HG03432 (cell line): ENCODE measurements at regions not wholly inside any gene's neighbourhood (a gene's known extent, or its start where the extent isn't known, plus 50 kb on each side); places are given as distances from the start of the nearest gene placed in this dataset.

Source experiments
- ATAC-seq: cut with Tn5 transposase; IDR thresholded peaks from one replicate; pipeline ENCODE4 v1.9.1; 2021; ENCODE audit warnings: mild to moderate bottlenecking, moderate library complexity; ENCODE audit not compliant: unreplicated experiment

DNA sequence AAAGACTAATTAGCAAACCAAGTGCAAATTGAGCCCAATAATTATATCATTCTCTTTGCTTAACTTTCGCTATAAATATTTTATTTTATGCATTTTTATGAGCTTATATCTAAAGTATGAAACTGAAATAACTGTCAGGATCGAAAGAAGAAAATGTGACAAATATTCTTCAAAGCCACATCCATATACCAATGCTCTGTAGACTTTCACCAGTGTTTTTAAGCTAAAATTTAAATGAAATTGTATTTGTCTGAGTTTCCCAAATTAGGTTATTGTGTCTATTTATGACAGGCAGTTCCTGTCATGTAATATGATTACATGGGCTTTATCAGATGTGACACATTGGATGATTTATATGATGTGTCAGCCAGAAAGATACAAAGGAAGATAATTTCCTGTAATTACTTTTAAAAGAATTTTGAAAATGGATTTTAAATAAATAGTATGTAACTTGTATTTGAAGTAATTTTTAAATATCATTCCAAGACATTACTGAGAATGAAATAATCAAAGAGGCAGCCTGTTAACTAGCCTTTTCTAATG, 317.9 kb upstream of the KLF6 start:
- no peak for ATAC-seq

DNA sequence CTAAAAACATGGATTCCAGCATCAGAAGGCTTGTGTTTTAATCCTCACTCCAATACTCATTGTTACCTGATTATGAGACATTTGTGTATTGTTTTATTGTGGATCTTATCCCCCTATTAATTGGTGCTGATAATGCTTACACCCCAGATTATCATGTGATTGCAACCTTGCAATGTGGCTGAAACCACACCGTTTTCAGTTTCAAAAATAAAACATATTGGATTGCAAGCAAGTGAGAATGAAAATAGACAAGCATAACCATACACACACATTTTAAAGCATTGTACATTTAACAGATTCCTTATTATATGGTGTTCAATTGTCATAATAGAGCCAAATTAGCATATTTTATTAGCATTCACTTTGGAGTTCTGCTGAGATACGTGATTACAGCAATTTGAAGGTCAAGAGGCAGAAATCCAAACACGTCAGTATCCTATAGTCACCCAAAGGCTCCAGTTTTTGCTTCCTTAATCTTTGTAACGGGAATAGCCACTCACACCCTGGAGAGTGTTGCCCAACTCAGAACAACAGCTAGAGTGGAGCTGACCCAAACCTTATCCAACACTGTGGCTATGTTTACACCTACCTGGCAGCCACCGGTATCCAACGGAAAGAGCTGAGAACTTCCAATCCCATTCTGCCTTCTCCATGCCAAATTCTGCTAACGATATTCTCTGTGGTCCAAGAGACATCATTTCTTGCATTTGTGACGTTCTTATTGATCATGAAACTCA, 317.1 kb upstream of the KLF6 start:
- peak; percentile 67 for ATAC-seq

GRCh38 chr10:4100380-4100779, 315.4 kb upstream of the KLF6 start:
- ATAC-seq: no peak

GRCh38 chr10:4099202-4099601, 314.2 kb upstream of the KLF6 start:
- ATAC-seq: no peak

- no peak for ATAC-seq
Observed at GRCh38 chr10:4095166-4095917, 310.3 kb upstream of the KLF6 start.

DNA sequence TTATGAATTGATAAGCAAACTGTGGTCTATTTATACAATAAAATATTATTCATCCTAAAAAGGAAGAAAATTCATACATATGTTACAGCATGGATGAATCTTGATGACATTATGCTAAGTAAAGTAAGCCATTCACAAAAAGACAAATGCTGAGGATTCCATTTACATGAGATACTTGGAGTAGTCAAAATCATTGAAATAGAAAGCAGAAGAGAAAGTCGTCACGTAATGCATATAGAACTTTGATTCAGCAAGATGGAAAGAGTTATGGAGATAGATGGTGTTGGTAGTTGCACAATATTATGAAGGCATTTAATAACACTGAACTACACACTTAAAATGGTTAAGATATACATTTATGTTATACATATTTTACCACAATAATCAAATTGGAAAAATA, 309.7 kb upstream of the KLF6 start:
- ATAC-seq: no peak

DNA sequence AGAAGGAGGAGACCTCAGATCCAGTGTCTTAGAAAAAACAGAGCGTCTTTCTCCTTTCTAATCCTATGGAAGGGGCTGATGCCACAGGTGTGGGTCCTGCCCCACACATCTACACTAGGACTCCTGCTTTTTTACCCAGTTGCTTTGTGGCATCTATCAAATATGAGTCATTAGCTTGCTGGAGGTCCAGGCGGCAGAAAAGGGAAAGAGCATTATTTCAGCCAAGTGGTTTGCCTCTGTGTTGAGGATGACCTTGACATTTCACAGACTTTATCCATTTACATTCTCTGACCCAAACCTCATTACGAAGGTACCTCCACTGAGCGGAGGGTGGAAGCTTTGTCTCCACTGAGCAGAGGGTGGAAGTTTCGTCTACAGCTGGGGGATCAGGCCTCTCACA, 308.4 kb upstream of the KLF6 start:
- ATAC-seq: no peak

GRCh38 chr10:4088354-4089066, 303.5 kb upstream of the KLF6 start:
- no peak for ATAC-seq

DNA sequence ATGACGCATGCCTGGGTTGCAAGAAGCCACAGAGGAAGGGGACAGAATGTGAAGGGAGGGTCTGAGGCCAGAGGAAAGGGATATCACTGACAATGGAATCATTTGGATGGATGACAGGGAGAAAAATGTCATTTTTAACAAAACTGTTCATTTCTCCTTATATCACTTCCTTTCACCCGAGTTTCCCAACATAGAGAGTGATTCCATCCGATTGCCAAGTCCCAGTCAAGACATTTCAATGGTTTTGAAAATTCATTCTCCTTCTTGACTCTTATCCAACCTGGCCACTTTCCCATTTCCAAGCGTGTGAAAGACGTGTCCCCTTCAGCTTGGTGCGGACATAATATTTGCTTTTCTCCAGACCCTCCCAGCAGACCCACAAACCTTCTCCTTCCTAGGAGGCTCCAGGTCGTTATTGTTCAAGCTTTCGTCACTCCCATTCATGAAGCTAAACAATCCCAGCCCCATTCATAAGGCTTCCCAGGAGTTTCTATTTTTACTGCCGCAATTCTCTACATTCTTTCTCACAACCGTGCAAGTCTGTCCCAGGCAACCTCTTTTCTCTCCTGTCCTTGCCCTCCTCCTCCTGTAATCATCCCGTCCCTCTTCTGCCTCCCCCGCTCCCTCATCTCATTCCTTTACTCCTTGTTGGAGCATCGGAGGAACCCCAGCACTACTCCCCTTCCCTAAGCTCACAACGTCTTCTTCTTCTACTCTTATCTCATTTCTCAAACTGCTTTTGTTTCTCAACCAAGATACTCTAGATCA, 301.3 kb upstream of the KLF6 start:
- ATAC-seq: no peak

DNA sequence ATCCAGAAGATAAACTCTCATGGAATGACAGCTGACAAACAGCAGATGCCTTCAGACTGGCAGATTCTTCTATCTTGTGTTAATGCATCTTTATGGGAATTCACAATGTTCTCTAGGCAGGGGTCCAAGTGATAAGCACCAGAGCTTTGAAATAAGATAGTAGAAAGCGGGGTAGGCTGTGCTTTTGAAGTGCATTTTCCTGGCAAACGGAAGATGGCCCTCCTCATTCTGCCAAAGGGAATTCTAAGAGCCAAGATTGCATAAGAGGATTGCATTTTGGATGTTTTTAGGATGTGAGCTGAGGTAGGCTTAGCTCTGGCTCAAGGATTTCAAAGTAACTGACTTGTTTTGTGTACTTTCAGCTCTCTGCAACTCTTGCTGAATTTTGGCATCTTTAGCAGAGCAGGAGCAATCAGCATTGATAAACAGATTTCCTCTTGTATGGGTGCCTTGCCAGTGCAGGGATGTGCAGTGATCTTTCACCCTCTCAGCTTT, 298.5 kb upstream of the KLF6 start:
- ATAC-seq: no peak

GRCh38 chr10:4082861-4083260, 297.9 kb upstream of the KLF6 start:
- ATAC-seq: no peak

- ATAC-seq: no peak
Observed at GRCh38 chr10:4081685-4082111, 296.7 kb upstream of the KLF6 start.

DNA sequence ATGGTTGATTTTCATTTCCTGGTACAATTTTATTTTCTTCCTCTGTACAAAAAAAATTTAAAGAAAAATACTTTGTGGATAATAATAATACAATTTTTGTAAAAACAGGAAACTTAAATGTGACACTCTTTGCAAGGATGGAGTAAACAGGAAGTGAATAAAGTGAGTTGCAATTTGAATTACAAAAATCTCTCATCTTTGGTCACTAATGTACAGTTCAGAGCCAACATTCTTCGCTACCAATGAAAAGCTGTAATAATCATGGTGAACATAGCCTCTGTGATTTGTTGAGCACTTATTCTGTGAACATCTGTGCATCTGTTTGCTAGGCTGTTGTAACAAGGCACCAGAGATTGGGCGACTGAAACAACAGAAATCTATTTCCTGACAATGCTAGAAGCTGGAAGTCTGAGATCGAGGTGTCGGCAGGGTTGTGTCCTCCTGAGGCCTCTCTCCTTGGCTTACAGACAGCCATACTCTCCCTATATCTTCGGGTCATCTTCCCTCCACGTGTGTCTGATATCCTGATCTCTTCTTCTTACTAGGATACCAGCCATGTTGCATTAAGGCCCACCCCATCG, 295.3 kb upstream of the KLF6 start:
- ATAC-seq: no peak

DNA sequence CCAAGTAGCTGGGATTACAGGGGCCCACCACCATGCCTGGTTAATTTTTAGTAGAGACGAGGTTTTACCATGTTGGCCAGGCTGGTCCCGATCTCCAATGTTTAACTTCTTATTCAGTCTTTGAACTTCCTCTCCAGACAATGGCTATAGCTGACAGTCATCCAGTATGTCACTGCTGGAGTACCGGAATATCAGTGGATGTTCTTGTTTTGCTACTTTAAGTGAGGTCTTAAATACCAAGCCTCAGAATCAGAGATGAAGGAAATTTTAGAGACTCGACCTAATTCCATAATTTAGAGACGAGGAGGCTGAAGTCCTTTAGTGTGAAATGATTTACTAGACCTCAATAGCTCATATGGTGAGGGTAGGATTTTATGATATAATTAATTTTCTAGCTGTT, 294.8 kb upstream of the KLF6 start:
- ATAC-seq: no peak

DNA sequence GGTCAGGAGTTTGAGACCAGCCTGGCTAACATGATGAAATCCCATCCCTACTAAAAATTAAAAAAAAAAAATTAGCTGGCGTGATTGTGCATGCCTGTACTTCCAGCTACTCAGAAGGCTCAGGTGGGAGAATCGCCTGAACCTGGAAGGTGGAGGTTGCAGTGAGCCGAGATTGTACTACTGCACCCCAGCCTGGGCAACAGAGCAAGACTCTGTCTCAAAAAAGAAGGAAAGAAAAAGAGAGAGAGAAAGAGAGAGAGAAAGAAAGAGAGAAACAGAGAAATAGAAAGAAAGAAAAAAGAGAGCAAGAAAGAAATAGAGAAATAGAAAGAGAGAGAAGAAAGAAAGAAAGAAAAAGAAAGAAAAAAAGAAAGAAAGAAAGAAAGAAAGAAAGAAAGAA, 292.8 kb upstream of the KLF6 start:
- ATAC-seq: no peak

- ATAC-seq: no peak
Observed at GRCh38 chr10:4076983-4077382, 292.0 kb upstream of the KLF6 start.

DNA sequence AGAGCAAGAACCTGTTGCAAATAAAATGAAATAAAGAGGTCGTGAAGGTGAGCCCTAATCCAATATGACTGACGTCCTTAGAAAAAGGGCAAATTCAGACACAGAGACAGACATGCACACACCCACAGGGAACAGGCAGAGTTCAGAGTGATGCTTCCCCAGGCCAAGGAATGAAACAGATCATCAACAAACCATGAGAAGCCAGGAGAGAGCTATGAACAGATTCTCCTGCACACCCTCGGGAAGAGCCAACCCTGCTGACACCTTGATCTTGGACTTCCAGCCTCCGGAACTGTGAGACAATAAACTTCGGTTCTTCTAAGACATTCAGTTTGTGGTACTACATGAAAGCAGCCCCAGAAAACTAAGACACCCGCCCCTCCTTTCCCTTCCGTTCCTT, 290.4 kb upstream of the KLF6 start:
- ATAC-seq: no peak

DNA sequence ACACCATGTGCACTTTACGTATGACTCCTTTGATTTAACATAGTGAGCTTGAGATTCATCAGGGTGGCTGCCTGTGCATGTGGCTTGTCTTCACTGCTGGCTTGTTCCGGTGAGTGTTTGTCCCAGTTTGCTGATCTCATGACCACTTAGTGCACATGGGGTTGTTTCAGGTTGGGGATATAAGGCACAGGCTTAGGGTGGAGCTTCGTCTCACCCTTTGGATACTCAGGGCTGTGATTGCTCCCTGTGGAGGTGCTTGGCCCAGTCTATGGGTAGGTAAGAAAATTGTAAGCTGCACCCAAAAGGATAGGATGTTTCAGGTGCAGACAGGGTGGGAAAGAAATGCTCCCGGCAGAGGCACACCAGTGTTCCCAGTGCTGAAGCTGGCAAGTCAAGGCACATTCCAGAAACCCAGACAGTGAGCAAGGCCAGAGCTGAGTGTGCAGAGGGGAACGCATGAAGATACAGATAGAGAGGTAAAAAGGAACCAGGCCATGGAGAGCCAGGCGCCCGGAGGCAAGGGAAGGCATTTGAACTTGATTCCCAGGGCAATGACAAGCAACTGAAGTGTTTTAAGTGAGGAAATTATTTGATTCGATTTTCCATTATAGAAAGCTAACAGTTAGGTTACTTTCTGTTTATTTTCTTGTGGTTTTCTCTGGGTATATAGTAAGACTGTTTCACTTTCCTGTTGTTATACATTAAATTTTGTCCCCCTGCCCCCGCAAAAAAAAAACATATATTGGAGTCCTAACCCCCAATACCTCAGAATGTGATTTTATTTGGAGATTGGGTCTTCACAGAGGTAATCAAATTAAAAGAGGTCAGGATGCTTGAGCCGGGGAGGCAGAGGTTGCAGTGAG, 289.8 kb upstream of the KLF6 start:
- ATAC-seq: no peak

DNA sequence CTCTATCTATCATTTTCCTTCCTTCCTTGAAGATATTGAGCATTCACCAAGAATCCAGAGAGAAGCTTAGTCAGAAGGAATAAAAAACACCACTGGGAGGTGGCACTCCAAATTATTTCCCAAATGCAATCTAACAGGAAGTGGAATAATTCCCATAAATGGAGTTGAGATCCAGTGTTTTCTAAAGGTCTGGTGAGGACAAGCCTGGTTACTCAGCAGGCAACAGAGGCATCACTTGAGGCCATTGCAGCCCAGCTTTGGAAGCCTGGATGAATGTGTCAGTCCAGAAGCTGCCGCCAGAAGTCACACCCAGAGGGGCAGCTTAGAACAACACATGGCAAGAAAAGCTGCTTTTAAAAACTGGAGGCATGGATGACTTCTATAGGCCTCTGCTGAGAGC, 288.9 kb upstream of the KLF6 start:
- ATAC-seq: no peak
